GM21825 (cell line): ENCODE measurements at regions not wholly inside any gene's neighbourhood (a gene's known extent, or its start where the extent isn't known, plus 50 kb on each side); places are given as distances from the start of the nearest gene placed in this dataset.

Source experiments
- ATAC-seq: cut with Tn5 transposase; IDR thresholded peaks from one replicate; pipeline ENCODE4 v1.9.1; 2021; ENCODE audit warnings: mild to moderate bottlenecking, moderate library complexity; ENCODE audit not compliant: unreplicated experiment

DNA sequence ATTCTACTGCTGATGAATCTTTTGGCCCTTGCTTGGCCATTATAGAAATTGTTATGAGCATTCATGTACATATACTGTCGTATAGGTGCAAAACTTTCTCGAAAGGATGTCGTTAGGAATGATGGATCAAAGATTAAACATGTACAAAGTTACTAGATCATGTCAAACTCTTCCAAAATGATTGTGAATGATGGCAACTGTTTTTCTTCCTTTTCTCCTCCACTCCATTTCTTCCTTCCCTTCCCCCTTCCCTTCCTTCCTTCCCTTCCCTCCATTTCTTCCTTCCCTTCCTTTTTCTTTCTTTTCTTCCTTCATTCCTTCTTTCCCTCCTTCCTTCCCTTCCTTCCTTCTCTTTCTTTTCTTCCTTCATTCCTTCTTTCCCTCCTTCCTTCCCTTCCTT lies 973.9 kb downstream of the CDH11 start:
- ATAC-seq = no peak

DNA sequence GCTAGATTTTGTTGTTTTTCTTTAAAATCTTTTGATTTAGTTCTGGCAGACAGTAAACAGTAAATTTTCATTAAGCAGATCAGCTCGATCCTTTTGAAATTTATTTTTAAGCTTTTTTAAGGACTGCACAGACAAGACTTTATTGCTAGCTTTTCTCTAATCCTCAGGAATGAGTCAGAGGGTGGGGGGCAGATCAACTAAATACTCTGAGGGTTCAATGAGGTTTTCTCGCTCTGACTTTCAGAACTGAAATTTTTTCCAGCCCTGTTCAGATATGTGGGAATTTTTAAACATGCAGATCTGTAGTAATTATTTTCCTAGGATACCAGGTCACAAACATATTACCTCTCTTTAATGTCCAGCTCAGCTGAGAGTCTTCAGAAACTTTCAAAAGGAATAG lies 977.2 kb downstream of the CDH11 start:
- no peak for ATAC-seq

DNA sequence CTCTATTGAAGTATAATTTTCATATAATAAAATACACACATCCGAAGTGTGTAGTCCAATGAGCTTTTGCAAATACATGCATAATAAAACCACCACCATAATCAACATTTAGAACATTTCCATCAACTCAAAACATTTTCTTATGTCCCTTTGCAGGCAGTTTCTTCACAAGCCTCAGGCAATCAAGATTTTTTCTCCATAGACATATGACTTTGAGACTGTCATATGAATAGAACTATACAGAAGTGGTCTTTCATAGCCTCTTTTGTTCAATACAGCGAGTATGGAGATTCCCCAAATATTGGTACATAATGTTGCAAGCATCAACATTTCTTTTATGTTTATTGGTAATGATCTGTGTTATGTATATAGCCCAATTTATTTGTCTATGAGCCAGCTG lies 983.2 kb downstream of the CDH11 start:
- ATAC-seq = no peak

DNA sequence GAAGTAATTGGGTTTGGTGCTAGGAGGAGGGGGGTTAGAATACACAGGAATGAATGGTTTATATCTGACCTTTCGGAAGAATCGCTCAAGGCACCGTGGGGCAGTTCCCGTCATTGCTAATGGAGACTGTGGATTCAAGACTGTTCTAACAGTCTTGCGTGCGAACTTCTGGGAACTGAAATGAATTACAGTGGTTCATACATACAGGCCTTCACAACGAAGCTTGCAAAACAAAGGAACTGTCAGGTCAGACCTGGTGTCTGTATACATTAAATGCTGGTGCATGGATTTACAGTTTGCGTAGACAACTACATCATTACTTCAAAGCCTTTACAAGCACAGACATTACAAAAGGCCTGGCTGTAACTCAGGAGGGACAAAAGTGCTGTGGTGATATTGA lies 983.9 kb downstream of the CDH11 start:
- no peak for ATAC-seq

DNA sequence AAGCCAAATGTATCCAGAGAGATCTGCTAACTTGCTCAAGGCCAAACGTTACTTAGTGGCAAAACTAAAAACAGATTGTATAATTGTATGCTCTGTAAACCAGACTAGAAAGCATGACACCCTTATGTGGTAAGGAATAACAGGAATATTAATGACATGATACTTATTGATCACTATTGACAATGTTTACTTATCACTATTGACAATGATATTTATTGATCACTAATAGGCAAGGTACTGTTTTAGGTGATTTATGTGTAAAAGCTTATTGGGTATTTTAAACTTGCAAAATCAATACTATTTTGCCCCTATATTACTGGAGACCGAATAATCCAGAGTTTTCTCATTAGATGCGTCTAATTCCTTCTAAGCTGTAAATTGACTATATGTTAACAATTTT lies 985.1 kb downstream of the CDH11 start:
- no peak for ATAC-seq

DNA sequence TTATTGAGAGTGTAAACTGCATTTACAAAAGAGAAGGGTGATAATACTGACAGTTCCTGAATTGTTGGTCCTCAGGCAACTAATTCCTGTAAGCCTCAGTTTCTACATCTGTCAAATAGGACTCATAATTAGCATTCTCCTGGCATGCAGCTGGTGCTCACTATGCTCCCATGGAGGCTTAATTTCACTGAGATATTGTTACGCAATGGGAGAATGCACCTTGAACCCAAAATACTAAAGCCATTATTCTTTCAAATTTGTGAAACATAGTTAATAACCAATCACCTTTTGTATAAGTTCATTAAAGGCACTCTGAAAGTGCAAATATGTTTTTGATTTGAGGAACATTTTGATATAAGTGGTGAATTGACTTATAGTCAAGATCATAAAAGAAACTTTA lies 985.5 kb downstream of the CDH11 start:
- no peak for ATAC-seq

DNA sequence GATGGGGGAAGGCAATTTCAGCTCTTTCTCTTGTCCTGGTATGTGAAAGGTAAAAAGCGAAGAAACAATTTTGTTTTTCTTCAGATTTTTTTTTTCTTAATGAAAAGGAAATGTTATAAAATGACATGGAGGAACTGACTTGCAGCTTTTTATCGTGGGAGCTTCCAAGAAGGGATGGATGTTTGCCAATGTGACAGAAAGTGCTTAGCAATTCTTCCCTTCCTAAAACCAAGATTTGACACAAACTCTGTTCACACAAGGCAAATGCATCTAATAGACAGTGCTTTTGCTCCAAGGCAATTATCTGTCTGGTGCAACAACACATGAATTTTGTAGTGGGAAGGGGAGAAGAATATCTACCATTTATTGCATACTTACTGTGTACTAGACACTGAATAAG lies 988.5 kb downstream of the CDH11 start:
- no peak for ATAC-seq

DNA sequence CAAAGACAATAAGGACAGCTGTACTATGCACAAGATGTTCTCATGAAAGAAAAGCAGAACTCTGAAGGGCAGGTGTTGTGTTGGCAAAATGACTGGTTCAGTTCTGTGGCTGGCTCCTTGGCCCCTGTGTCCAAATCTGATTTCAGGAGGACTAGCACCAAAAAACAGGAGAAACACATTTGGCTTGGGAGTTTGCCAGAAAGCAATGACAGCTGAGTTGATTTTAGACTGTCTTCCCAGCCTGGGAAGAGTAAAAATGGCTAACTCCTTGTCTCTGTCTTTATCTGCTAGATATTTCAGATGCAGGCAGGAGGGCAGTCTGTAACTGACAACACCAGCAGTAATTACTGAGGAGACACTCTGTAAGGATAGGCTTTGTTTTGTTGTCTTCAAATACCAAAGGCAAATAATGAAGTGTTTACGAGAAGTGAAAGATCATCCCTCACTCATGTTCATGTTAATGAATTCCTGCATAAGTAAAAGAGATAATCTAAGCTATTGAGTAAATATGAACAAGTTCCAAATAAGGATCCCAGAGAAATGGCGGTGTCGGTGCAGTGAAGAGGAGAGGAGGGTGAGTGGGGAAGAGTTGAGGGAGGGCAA lies 989.0 kb downstream of the CDH11 start:
- ATAC-seq = no peak

DNA sequence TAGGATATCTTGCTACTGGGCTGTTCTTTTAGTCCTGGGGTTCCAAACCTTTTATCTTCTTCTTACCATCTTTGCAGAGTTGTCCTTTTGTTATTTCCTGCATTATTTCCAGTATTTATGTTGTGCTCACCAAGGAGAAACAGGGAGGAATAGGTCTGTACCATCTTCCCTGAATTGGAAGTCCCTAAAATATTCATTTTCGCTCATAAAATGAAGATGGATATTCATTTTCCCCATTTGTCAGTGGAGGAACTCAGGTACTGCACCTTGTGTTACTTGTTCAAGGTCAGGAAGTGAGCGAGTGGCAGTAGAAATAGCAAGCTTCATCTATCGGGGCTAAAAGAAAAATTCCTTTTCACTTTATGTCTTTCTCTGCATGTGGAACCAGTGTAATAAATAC lies 989.7 kb downstream of the CDH11 start:
- ATAC-seq = no peak

DNA sequence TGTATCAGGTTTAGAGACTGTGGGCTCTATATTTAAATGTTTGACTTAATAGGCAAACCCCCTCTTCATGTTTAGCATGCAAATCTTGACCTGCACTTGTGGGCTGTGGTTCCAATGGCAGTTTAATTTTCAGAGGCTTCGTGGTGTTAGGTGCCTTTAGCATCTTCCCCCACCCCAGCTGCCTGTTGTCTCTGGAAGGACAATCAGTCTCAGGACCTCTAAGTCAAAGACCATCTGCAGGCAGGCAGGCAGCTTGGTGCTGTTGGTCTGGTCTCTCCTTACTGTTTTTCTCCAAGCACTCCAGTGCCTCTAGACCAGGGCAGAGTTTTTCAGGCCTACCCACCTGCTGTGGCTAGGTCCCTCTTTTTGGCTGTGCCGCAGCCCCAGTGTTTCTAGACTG lies 990.4 kb downstream of the CDH11 start:
- ATAC-seq = no peak

DNA sequence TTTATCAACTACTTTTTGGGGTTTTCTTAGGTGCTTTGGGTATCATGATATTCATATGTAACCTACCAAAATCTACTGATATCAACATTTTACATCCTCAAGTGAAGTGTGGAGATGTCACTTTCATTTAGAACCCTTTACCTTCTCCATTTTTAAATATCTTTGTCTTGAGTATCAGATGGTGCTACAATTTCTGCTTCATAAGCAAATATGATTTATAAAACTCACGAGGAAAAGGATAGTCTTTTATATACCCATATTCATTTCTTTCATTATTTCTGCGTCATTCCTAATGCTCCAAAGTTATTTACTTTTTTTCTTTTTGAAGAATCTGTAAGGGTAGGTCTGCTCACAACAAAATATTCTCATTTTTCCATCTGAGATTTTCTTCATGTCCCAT lies 991.7 kb downstream of the CDH11 start:
- no peak for ATAC-seq

DNA sequence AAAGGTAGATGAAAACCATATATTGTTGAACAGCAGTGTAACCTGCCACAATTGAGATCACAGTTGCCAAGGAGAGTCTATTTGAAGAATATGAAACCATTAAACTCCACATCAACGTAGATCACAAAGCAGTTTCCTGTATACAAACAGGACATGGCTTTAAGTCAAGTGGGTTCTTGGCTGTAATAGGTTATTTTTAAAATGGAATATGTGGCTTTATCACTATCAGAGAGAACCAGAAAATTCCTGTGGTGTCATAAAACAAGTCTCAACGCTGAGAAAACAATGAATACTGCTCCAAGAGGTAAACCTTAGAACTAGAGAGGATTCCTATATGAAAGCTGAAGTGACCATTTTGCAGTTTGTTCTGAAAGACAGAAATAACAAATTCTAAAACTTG lies 999.7 kb downstream of the CDH11 start:
- ATAC-seq = no peak

DNA sequence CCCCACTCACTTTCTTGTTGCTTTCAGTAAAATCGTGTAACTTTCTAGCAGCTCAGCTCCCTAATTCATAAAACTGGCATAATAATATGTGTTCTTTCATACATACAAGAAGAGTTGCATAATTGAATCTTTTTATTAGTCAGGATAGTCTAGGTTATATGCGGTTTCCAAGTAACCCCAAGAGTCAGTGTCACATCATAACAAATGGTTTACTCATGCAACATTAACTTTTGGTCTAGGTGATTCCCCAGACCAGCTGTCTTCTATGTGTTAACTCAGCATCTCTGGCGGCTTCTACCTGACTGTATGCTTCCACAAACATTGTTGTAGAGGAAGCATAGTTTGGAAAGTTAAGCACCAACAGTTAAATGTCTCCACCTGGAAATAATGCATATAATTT lies 1000.4 kb downstream of the CDH11 start:
- ATAC-seq = no peak

DNA sequence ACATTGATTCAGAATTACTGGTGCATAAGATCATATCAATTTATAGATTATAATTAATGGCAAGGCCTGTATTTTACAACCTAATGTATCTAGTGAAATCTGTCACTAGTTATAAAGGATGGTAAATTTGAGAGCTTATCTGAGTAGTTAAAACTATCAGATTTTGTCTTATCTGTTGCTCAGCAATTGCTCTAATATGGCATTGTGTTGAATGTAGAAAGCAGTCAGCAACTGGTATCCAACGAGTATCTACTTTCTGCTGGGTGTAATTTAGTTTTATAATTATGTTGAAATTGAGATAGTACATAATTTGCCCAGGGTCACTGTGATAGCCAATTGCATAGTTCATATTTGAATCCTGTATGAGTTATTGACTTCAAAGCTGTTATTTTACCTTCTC lies 1005.7 kb downstream of the CDH11 start:
- ATAC-seq = no peak

DNA sequence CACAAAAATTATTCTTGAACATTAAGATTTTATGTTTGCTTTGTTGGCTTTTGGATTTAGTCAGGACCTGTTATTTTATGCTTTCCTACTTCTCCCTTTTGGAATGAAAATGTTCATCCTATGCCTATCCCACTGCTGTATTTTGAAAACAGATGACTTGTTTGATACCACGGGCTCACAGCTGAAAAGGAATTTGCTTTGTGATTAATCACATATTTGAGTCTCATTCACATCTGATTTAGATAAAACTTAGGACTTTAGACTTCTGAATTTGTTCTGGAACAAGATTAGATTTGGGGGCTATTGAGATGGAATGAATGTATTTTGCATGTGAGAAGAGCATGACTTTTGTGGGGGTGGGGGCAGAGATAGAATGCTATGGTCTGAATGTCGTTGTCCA lies 1012.6 kb downstream of the CDH11 start:
- no peak for ATAC-seq

DNA sequence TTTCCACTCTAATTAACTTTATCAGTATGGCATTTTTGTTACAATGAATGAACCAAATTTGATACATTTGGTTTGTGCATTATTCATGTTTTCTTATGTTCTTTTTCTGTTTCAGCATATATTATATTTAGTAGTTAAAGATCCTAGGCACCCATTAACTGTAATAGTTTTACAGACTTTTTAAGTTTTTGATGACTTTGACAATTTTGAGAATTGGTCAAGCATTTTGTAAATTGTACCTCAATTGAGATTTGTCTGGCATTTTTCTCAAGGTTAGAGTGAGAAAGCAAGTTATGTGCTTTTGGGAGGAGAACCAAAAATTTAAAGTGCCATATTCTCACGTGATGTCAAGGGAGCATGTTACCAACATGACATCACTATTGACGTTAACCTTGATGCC lies 1019.2 kb downstream of the CDH11 start:
- no peak for ATAC-seq

DNA sequence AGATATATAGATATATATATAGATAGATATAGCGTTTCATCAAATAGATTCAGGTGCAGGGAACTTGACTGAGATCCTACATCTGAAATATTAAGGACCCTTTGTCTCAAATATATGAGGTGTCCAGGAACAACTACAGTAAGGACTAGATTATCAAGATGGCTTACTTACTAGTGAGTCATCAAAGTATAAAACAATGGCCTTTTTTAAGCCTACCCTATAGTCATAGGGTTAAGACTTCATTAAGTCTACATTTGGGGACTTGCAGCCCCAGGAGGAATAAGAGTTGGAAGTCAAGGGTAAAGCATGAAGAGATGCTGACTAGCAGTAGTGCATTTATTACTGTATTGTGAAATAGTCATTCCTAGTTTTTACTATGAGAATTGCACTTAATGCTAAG lies 1023.4 kb downstream of the CDH11 start:
- ATAC-seq = no peak

DNA sequence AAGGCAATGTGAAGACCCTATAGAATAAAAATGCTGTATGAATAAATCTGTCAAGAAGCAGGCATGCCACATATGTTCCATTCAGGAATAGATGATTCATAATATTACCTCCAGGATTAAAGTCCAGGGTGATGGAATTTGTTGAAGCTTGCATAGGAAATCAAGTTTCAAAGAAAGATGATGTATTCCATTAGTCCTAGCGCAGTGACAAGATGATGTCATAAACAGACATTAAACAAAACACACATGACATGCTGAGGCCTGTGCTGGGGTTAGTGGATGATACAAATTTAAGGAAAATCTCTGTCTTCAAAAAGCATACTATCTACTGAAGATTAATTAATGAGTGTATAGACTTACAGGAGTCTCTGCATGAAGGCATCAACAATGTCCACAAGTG lies 1025.2 kb downstream of the CDH11 start:
- no peak for ATAC-seq

DNA sequence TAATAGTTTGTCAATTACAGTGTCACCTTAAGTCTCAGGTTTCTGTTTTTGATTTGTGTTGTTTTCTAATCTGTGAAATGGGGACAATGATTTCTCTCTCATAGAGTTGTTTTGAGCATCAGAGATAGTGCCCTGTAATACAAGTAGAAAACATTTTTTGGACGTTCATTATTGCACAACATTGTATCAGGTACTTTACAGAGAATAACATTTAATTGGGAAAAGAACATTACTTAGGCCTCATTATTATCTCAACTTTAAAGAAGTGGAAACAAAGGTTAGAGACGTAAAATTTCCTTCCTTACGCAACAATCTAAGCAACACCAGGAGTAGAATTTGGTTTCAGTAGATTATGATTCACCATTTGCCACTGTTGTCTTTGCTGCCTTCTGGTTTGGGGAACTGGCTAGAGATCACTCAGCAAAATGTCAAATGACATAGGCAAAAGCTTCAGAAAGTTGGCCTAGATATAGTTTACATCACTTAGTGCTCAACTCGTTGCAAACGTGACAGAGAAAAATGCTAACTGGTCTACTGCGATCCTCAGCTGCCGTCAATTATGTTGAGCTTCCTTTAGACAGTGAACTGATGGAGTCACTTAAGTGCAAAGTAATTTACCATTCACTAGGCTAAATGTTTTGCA lies 1026.8 kb downstream of the CDH11 start:
- no peak for ATAC-seq

DNA sequence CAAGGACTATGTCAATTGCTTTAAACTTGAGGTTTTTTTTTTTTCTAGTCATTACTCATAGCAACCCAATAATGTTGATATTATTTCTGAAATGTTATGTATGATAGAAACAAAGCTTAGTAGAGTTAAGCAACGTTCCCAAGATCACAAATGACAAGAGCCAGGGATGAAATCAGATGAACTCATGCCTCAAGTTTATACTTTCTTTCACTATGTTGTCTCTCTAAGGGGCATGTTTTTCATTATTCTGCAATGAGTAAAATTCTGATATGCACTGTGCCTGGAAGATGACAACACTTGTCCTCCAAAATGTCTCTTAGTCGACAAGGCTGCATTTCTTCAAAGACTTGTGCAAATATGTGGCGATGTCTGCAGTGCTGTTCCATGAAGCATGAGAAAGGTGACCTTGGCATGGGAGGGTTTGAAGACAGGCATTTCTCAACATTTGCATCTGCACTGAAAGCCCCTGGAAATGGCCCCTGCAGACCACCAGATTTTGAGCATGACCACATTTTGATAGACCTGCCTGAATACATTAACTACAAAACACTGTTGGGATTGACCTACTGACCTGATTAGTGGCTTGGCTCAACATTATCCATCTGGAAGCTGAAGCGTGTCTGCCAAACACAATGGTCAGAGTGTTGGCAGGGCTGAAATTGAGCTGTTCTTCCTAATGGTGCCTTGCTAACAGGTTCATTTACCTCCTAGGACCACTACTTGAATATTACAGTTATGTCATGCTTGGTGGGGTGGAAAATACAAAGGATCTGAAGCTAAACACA lies 1027.5 kb downstream of the CDH11 start:
- no peak for ATAC-seq

DNA sequence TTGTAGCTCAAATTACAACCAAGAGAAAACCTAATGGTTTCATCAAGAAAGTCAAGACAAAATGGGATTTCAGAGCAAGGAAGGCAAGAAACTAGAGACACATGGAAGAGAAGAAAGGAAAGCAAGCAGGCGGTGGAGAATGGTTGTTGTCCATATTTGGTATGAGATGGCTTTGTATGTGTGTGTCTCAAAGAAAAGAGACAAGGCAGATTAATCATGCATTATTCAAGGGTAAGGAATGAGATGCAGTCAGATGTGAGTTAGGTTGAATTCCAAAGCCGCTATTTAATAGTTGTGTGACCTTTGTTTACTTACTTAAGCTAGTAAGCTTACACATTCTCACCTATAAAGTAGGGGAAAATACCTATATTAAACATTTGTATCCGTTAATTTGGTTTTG lies 1029.6 kb downstream of the CDH11 start:
- ATAC-seq = no peak

DNA sequence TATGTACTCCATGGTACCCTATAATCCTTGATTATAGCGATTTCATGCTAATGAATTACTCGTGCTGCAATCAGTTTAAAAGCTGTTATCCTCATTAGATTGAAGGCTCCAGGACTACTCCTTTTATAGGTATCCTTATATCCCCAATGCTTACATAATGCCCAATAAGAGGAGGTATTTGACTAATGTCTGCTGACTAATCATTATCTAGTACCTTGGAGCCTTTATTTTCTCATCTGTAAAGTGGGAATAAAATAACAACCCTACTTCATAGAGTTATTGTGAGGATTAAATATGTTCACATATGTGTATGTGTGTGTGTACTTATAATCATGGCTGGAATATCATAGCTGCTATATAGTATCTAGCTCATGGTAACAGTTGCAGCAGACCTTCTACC lies 1031.5 kb downstream of the CDH11 start:
- no peak for ATAC-seq
